PC-3 (cell line): ENCODE measurements at regions not wholly inside any gene's neighbourhood (a gene's known extent, or its start where the extent isn't known, plus 50 kb on each side); places are given as distances from the start of the nearest gene placed in this dataset.

ENCODE experiments used
- ATAC-seq: fragments of 200-7000 bp; cut with Tn5 transposase; 2 replicates; pipeline ENCODE4 v1.9.1; 2020; ENCODE audit warnings: mild to moderate bottlenecking, moderate library complexity
- BruUV-seq: library from RNA; stranded (reverse); fragments of 400-500 nt; replicated peaks from 2 replicates; lab custom pipeline; 2021; lab: Mats Ljungman, UMichigan
- CTCF ChIA-PET: fragments of 300-600 bp; sonication (Branson Sonifier 250); formaldehyde crosslinking; loops from one replicate; lab custom pipeline; 2022; ENCODE audit warnings: antibody characterized with exemption; lab: Charles Lee
- POLR2A ChIA-PET: fragments of 300-600 bp; sonication (Branson Sonifier 250); formaldehyde crosslinking; loops from one replicate; lab custom pipeline; 2022; ENCODE audit warnings: antibody characterized with exemption; ENCODE audit not compliant: unreplicated experiment; lab: Charles Lee
- DNase-seq: peaks from one replicate; pipeline ENCODE4 v3.0.0-alpha.2; 2015
- H2AFZ ChIP-seq: fragments of 300-600 bp; sonication (generic); 2 replicates; pipeline ENCODE4 v1.6.0; 2016; ENCODE audit warnings: antibody characterized with exemption, low read length
- H3F3A ChIP-seq: fragments of 300-600 bp; sonication (generic); one replicate; pipeline ENCODE4 v1.6.0; 2017; ENCODE audit warnings: antibody characterized with exemption, low read length, control low read depth, mild to moderate bottlenecking; ENCODE audit not compliant: unreplicated experiment
- H3K27ac ChIP-seq: fragments of 300-600 bp; sonication (generic); 2 replicates; pipeline ENCODE4 v1.5.1; 2016; ENCODE audit warnings: mild to moderate bottlenecking, low read length
- H3K27me3 ChIP-seq: fragments of 300-600 bp; sonication (generic); 2 replicates; pipeline ENCODE4 v1.6.1; 2016; ENCODE audit warnings: low read length, mixed read lengths
- H3K36me3 ChIP-seq: fragments of 300-600 bp; sonication (generic); 2 replicates; pipeline ENCODE4 v1.6.1; 2016; ENCODE audit warnings: low read depth, mixed run types, low read length, mixed read lengths
- H3K4me1 ChIP-seq: fragments of 300-600 bp; sonication (generic); 2 replicates; pipeline ENCODE4 v1.5.1; 2016; ENCODE audit warnings: low read length; ENCODE audit not compliant: insufficient read depth
- H3K4me2 ChIP-seq: fragments of 300-600 bp; sonication (generic); 2 replicates; pipeline ENCODE4 v1.6.0; 2016; ENCODE audit warnings: low read length
- H3K4me3 ChIP-seq: fragments of 300-600 bp; sonication (generic); 2 replicates; pipeline ENCODE4 v1.5.1; 2016; ENCODE audit warnings: mild to moderate bottlenecking, low read length, mixed read lengths
- H3K79me2 ChIP-seq: fragments of 300-600 bp; sonication (generic); 2 replicates; pipeline ENCODE4 v1.6.1; 2017; ENCODE audit warnings: low read length, mixed read lengths
- H3K9ac ChIP-seq: fragments of 300-600 bp; sonication (generic); 2 replicates; pipeline ENCODE4 v1.6.0; 2016; ENCODE audit warnings: mild to moderate bottlenecking, low read length
- H3K9me2 ChIP-seq: fragments of 300-600 bp; sonication (generic); replicated peaks from 2 replicates; pipeline ENCODE4 v1.6.1; 2016; ENCODE audit warnings: mixed run types, low read length, mixed read lengths
- H3K9me3 ChIP-seq: fragments of 300-600 bp; sonication (generic); 2 replicates; pipeline ENCODE4 v1.6.1; 2016; ENCODE audit warnings: low read length, mixed read lengths
- H4K20me1 ChIP-seq: fragments of 300-600 bp; sonication (generic); 2 replicates; pipeline ENCODE4 v1.6.1; 2016; ENCODE audit warnings: low read length, mixed read lengths
- CTCF ChIP-seq: fragments of 300-600 bp; sonication (generic); conservative IDR thresholded peaks from 2 replicates; pipeline ENCODE4 v1.5.1; 2017; ENCODE audit warnings: antibody characterized with exemption, low read depth, mild to moderate bottlenecking, low read length
- EZH2 ChIP-seq: fragments of 300-600 bp; sonication (generic); IDR thresholded peaks from one replicate; pipeline ENCODE4 v1.6.1; 2017; ENCODE audit warnings: antibody characterized with exemption, mild to moderate bottlenecking, low read length; ENCODE audit not compliant: unreplicated experiment
- EZH2phosphoT487 ChIP-seq: fragments of 300-600 bp; sonication (generic); IDR thresholded peaks from 2 replicates; pipeline ENCODE4 v1.6.1; 2018; ENCODE audit warnings: mild to moderate bottlenecking, antibody characterized with exemption, low read length, borderline replicate concordance
- intact Hi-C: fragments of 100-400 bp; cut with micrococcal nuclease; formaldehyde crosslinking; loops from 2 replicates; pipeline ENCODE4 v1.9.0; 2023

GRCh38 chr6:137434640-137435039 is 59.6 kb downstream of the OLIG3 start:
- TF ChIP-seq EZH2phosphoT487 (no peak), EZH2 (no peak), CTCF (no peak)
- Histone ChIP-seq H3K36me3 (no peaks in the 10 kb centered on the region), H3K27ac (no peak overlapping the region), H3K27me3 (peaks cover 57% of the 10 kb centered on the region), H3F3A (no peaks in the 10 kb centered on the region), H4K20me1 (no peaks in the 10 kb centered on the region), H3K9me2 (no peaks in the 10 kb centered on the region), H2AFZ (no peak overlapping the region), H3K4me3 (no peak overlapping the region), H3K4me2 (no peak overlapping the region), H3K79me2 (no peaks in the 10 kb centered on the region), H3K9me3 (no peaks in the 10 kb centered on the region), H3K4me1 (no peaks in the 10 kb centered on the region), H3K9ac (no peak overlapping the region)
- CTCF ChIA-PET, result no interaction called here
- ATAC-seq (no peak), DNase-seq (no peak)
- BruUV-seq, result no TSS peak
- POLR2A ChIA-PET, result no interaction called here
- intact Hi-C loops, result no loop called here

DNA sequence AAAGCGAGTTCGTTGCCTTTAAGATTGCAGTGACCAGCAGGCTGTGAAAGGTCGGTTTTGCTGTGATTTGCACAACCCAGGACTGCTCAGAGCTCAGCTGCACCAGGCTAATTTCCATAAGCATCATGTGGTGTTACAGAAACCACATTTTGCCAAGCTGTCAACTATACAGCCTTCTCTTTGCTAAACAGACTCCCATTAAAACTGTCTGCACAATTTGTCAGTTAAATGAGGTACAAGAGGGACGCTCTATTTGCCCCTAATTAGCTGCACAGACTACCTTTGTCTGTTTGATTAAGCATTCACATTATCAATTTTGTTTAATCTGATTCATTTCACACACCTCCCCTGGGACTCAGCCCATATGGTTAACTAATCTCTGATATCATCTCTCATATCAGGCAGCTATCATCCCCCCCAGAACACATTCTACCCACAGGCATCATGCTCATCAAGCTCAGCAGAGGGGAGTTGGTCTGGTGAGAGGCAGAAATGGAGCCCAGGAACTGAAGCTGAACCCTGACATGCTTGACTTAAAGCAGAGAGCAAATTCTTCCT is 62.1 kb downstream of the OLIG3 start:
- Histone ChIP-seq H3K27me3 (peaks cover 49% of the 10 kb centered on the region), H3K9me3 (no peaks in the 10 kb centered on the region), H3F3A (no peaks in the 10 kb centered on the region), H3K27ac (no peak overlapping the region), H4K20me1 (no peaks in the 10 kb centered on the region), H3K4me2 (no peak overlapping the region), H3K9ac (no peak overlapping the region), H3K36me3 (no peaks in the 10 kb centered on the region), H3K79me2 (no peaks in the 10 kb centered on the region), H3K4me3 (no peak overlapping the region), H2AFZ (no peak overlapping the region), H3K4me1 (no peaks in the 10 kb centered on the region), H3K9me2 (no peaks in the 10 kb centered on the region)
- no peak for DNase-seq
- POLR2A ChIA-PET, result no interaction called here
- CTCF ChIA-PET, result no interaction called here
- no peak for TF ChIP-seq EZH2
- no peak for TF ChIP-seq EZH2phosphoT487
- no peak for TF ChIP-seq CTCF
- no peak for ATAC-seq
- intact Hi-C loops, result no loop called here
- no TSS peak for BruUV-seq

DNA sequence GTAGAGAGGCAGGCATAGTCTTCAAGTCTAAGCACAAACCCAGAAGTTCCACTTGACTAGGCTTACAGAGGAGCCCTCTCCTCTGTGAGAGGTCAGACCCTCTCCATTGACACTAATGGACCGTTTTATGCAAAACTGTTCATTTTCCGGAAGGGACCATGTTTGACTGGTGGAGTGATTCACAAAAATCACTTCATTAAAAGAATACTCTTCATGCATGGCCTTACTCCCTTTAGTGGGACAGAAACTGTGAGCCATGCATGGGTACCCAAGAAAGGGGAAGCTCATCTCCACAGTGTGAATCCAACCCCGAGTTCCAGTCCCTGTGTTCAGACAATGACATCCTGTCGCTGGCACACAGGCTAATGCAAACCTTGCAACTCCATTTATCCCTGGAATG is 63.2 kb downstream of the OLIG3 start:
- Histone ChIP-seq H3K9me2 (no peaks in the 10 kb centered on the region), H3K9ac (no peak overlapping the region), H4K20me1 (no peaks in the 10 kb centered on the region), H3K9me3 (no peaks in the 10 kb centered on the region), H2AFZ (no peak overlapping the region), H3K4me1 (no peaks in the 10 kb centered on the region), H3F3A (no peaks in the 10 kb centered on the region), H3K4me3 (no peak overlapping the region), H3K36me3 (no peaks in the 10 kb centered on the region), H3K27me3 (peaks cover 49% of the 10 kb centered on the region), H3K27ac (no peak overlapping the region), H3K4me2 (no peak overlapping the region), H3K79me2 (no peaks in the 10 kb centered on the region)
- ChIA-PET CTCF (no interaction called here), POLR2A (no interaction called here)
- no peak for TF ChIP-seq EZH2phosphoT487
- TF ChIP-seq EZH2, result no peak
- TF ChIP-seq CTCF, result no peak
- no TSS peak for BruUV-seq
- intact Hi-C loops, result no loop called here
- ATAC-seq, result no peak
- DNase-seq, result no peak
